Tibial nerve (tissue), 4 donors: ENCODE measurements at regions not wholly inside any gene's neighbourhood (a gene's known extent, or its start where the extent isn't known, plus 50 kb on each side); places are given as distances from the start of the nearest gene placed in this dataset.
A peak's percentile ranks its signal among the peaks of the same experiment; 100 is the strongest.

ENCODE experiments used
- DNase-seq, 2 donors: peaks; one replicate each; pipeline ENCODE4 v3.0.0-alpha.2; 2019; ENCODE audit warnings: low spot score in 2 of 2
- H3K27ac ChIP-seq, 4 donors: fragments of 200-600 bp; sonication (generic) in 3 of 4; one replicate each; pipeline ENCODE4 v1.5.1; 2017 to 2019; ENCODE audit warnings: mild to moderate bottlenecking in 1 of 4
- H3K27me3 ChIP-seq, 2 donors: fragments of 200-600 bp; sonication (generic) in 1 of 2; one replicate each; pipeline versions ENCODE4 v1.5.1 to v1.6.0; 2017 to 2019
- H3K36me3 ChIP-seq, 3 donors: fragments of 200-600 bp; sonication (generic); one replicate each; pipeline ENCODE4 v1.5.1; 2018 to 2019
- H3K4me1 ChIP-seq, 4 donors: fragments of 200-600 bp; sonication (generic) in 3 of 4; one replicate each; pipeline ENCODE4 v1.5.1; 2017 to 2019
- H3K4me3 ChIP-seq, 4 donors: fragments of 200-600 bp; sonication (generic) in 3 of 4; one replicate each; pipeline ENCODE4 v1.5.1; 2017 to 2019; ENCODE audit warnings: mild to moderate bottlenecking in 1 of 4, moderate library complexity in 1 of 4
- H3K9me3 ChIP-seq, 4 donors: fragments of 200-600 bp; sonication (generic) in 3 of 4; one replicate each; pipeline ENCODE4 v1.5.1; 2017 to 2019
- CTCF ChIP-seq, 5 experiments: fragments of 200-600 bp in 3 of 5; fragments of 450-650 bp in 2 of 5; sonication (generic) in 3 of 5; IDR thresholded peaks; one replicate each; pipeline ENCODE4 v1.5.1; 2016 to 2019; ENCODE audit warnings: antibody characterized with exemption in 5 of 5, mild to moderate bottlenecking in 3 of 5, moderate library complexity in 2 of 5
- EP300 ChIP-seq, 2 donors: sonication (generic); formaldehyde crosslinking; IDR thresholded peaks; one replicate each; pipeline ENCODE4 v1.6.1; 2017; ENCODE audit warnings: antibody characterized with exemption in 2 of 2, mild to moderate bottlenecking in 1 of 2
- POLR2A ChIP-seq, 2 donors: fragments of 450-650 bp; IDR thresholded peaks; one replicate each; pipeline ENCODE4 v1.6.1; 2017; ENCODE audit warnings: antibody characterized with exemption in 2 of 2, mild to moderate bottlenecking in 2 of 2, moderate library complexity in 2 of 2
- WGBS, 2 donors: methylation state at CpG; one replicate each; pipeline ENCODE4 v1.1.5; 2018; 5-methylcytosine and 5-hydroxymethylcytosine counted together

- Histone ChIP-seq H3K4me1 (no peaks in the 10 kb centered on the region), H3K36me3 (no peaks in the 10 kb centered on the region), H3K27me3 (no peaks in the 10 kb centered on the region), H3K27ac (no peak overlapping the region), H3K9me3 (no peaks in the 10 kb centered on the region), H3K4me3 (no peak overlapping the region)
- no peak for DNase-seq
- WGBS, 2 donors = 95 to 98% methylated on average over 4 of the region's 4 CpGs
- no peak for TF ChIP-seq POLR2A (IDR thresholded peaks at IDR 0.05)
Measured at GRCh38 chr12:71060426-71060825, 97.4 kb downstream of the TSPAN8 start.

- no peak for TF ChIP-seq CTCF (IDR thresholded peaks at IDR 0.05)
- no peak for TF ChIP-seq POLR2A (IDR thresholded peaks at IDR 0.05)
- no peak for TF ChIP-seq EP300 (IDR thresholded peaks at IDR 0.05)
- no peaks in the 10 kb centered on the region for H3K27me3 ChIP-seq
- H3K9me3 ChIP-seq = no peaks in the 10 kb centered on the region
- H3K4me3 ChIP-seq = no peak overlapping the region
- DNase-seq = no peak
- no peaks in the 10 kb centered on the region for H3K4me1 ChIP-seq
- WGBS, 2 donors = 72 to 77% methylated on average over 2 of the region's 2 CpGs
- no peak overlapping the region for H3K27ac ChIP-seq
- no peaks in the 10 kb centered on the region for H3K36me3 ChIP-seq
Measured at GRCh38 chr12:71057330-71057729, 100.5 kb downstream of the TSPAN8 start.

- no peaks in the 10 kb centered on the region for H3K27me3 ChIP-seq
- DNase-seq = no peak
- 51 to 61% methylated on average over 2 of the region's 2 CpGs for WGBS, 2 donors
- no peaks in the 10 kb centered on the region for H3K4me1 ChIP-seq
- no peak for TF ChIP-seq CTCF (IDR thresholded peaks at IDR 0.05)
- TF ChIP-seq POLR2A (IDR thresholded peaks at IDR 0.05) = no peak
- no peak for TF ChIP-seq EP300 (IDR thresholded peaks at IDR 0.05)
- H3K9me3 ChIP-seq = no peaks in the 10 kb centered on the region
- H3K27ac ChIP-seq = no peak overlapping the region
- no peak overlapping the region for H3K4me3 ChIP-seq
- no peaks in the 10 kb centered on the region for H3K36me3 ChIP-seq
Measured at GRCh38 chr12:71054551-71054950, 103.2 kb downstream of the TSPAN8 start.

- H3K27ac ChIP-seq = peak overlapping the region in 1 of 4 donors; percentile 46
- no peak for DNase-seq
- no peaks in the 10 kb centered on the region for H3K9me3 ChIP-seq
- no peak overlapping the region for H3K4me3 ChIP-seq
- H3K27me3 ChIP-seq = no peaks in the 10 kb centered on the region
- H3K4me1 ChIP-seq = peaks cover 0 to 10% (median 0%) of the 10 kb centered on the region in 4 donors
- TF ChIP-seq POLR2A (IDR thresholded peaks at IDR 0.05) (no peak), EP300 (IDR thresholded peaks at IDR 0.05) (no peak), CTCF (IDR thresholded peaks at IDR 0.05) (no peak)
- no peaks in the 10 kb centered on the region for H3K36me3 ChIP-seq
Measured at GRCh38 chr12:71046215-71046614, 111.6 kb downstream of the TSPAN8 start.

- peak in 1 of 2 donors; percentile 16 for TF ChIP-seq EP300 (IDR thresholded peaks at IDR 0.05)
- TF ChIP-seq POLR2A (IDR thresholded peaks at IDR 0.05) = no peak
- TF ChIP-seq CTCF (IDR thresholded peaks at IDR 0.05) = no peak
- Histone ChIP-seq H3K27ac (peak overlapping the region in 2 of 4 donors; percentile 11 to 46), H3K36me3 (no peaks in the 10 kb centered on the region)
Measured at GRCh38 chr12:71045781-71046180, 112.0 kb downstream of the TSPAN8 start.

GRCh38 chr12:71041476-71041875 is 116.3 kb downstream of the TSPAN8 start:
- Histone ChIP-seq H3K36me3 (no peaks in the 10 kb centered on the region), H3K9me3 (no peaks in the 10 kb centered on the region), H3K4me3 (no peak overlapping the region), H3K27me3 (no peaks in the 10 kb centered on the region), H3K27ac (no peak overlapping the region), H3K4me1 (peaks cover 0 to 10% (median 0%) of the 10 kb centered on the region in 4 donors)
- WGBS, 2 donors = 90 to 93% methylated on average over 2 of the region's 2 CpGs
- no peak for TF ChIP-seq POLR2A (IDR thresholded peaks at IDR 0.05)
- no peak for TF ChIP-seq EP300 (IDR thresholded peaks at IDR 0.05)
- no peak for TF ChIP-seq CTCF (IDR thresholded peaks at IDR 0.05)
- DNase-seq = no peak

More at GRCh38 chr12:71045781-71046180, 112.0 kb downstream of the TSPAN8 start:
- Histone ChIP-seq H3K4me1 (peaks cover 0 to 10% (median 0%) of the 10 kb centered on the region in 4 donors), H3K27me3 (no peaks in the 10 kb centered on the region), H3K4me3 (no peak overlapping the region), H3K9me3 (no peaks in the 10 kb centered on the region)
- 32 to 35% methylated on average over 1 of the region's 1 CpG for WGBS, 2 donors
- no peak for DNase-seq
